ENCODE measurements at regions not wholly inside any gene's neighbourhood (a gene's known extent, or its start where the extent isn't known, plus 50 kb on each side); places are given as distances from the start of the nearest gene placed in this dataset.
"Not testable (repeated sequence)": the region's sequence is repeated elsewhere in the genome, so short reads cannot be mapped to it uniquely, and the experiment has no call there.

DNA sequence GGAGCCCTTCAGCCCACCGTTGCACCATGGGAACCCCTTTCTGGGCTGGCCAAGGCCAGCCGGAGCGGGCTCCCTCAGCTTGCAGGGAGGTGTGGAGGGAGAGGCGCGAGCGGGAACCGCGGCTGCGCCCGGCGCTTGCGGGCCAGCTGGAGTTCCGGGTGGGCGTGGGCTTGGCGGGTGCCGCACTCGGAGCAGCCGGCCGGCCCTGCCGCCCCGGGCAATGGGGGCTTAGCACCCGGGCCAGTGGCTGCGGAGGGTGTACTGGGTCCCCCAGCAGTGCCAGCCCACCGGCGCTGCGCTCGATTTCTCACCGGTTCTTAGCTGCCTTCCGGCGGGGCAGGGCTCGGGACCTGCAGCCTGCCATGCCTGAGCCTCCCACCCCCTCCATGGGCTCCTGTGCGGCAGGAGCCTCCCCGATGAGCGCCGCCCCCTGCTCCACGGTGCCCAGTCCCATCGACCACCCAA is 949.8 kb downstream of the NR2F1-AS1 start:
- SMC1A ChIA-PET (ENCODE audit: uncharacterized antibody, unreplicated experiment); H3K4me3 ChIP-seq; BruUV-seq (replicated peaks); H3K27ac ChIP-seq (ENCODE audit: control insufficient read depth, insufficient read depth); CTCF ChIA-PET; H2AFZ ChIP-seq (ENCODE audit: control insufficient read depth, low read depth, low read length); H4K20me1 ChIP-seq (ENCODE audit: control insufficient read depth, insufficient read depth); FAIRE-seq; intact Hi-C loops (cut with micrococcal nuclease; ENCODE audit: unreplicated experiment); POLR2A ChIA-PET; H3K4me2 ChIP-seq (ENCODE audit: control insufficient read depth, insufficient read depth); in situ Hi-C loops (cut with MboI); H3K9me3 ChIP-seq (replicated peaks; ENCODE audit: control insufficient read depth, insufficient read depth, low read length); RAD21 ChIA-PET (ENCODE audit: unreplicated experiment); H3K36me3 ChIP-seq (ENCODE audit: control insufficient read depth in 2 of 2, insufficient read depth in 2 of 2, low read length in 1 of 2); H3K9ac ChIP-seq (ENCODE audit: control insufficient read depth, insufficient read depth, low read length); H3K4me1 ChIP-seq (ENCODE audit: control insufficient read depth, insufficient read depth, low read length); H3K27me3 ChIP-seq (replicated peaks in 1 of 2; ENCODE audit: control insufficient read depth in 2 of 2, insufficient read depth in 2 of 2, low read length in 1 of 2); ATAC-seq; DNase-seq (ENCODE audit: low read depth, low spot score); H3K79me2 ChIP-seq (ENCODE audit: control insufficient read depth, insufficient read depth, low read length): not testable (repeated sequence)
- 81% methylated on average over 25 of the region's 37 CpGs for WGBS (ENCODE audit: insufficient coverage, insufficient replicate concordance, low lambda C conversion rate, missing lambda C conversion rate)

DNA sequence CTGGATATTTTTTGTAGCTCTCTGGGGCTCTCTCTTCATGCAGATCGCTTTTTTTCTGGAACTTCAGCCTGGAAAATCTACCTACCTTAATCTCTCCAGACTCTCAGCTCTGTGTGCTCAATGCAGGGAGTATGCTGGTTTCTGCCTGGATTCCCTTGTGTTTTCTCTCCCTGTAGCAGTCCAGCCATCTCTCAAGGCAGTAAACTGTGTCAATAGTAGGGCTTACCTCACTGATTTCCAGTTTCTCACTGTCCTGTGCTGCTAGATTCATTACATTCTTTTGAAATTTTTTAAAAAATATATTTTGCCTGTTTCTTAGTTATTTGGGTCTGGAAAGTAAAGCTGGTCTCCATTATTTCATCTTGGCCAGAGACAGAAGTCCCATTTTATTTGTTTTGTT is 951.4 kb downstream of the NR2F1-AS1 start:
- ChIA-PET POLR2A (no interaction called here), RAD21 (ENCODE audit: unreplicated experiment) (no interaction called here), CTCF (interaction anchor here (1.0 kb wide), 1 partner anchor 52 kb away, joined by 3 read pairs; no protein-coding TSS in a partner anchor), SMC1A (ENCODE audit: uncharacterized antibody, unreplicated experiment) (no interaction called here)
- no peak for ATAC-seq
- Histone ChIP-seq H4K20me1 (ENCODE audit: control insufficient read depth, insufficient read depth) (no peaks in the 10 kb centered on the region), H3K4me1 (ENCODE audit: control insufficient read depth, insufficient read depth, low read length) (no peaks in the 10 kb centered on the region), H3K9me3 (replicated peaks; ENCODE audit: control insufficient read depth, insufficient read depth, low read length) (no peaks in the 10 kb centered on the region), H3K4me3 (no peak overlapping the region), H3K4me2 (ENCODE audit: control insufficient read depth, insufficient read depth) (no peak overlapping the region), H3K79me2 (ENCODE audit: control insufficient read depth, insufficient read depth, low read length) (no peaks in the 10 kb centered on the region), H3K9ac (ENCODE audit: control insufficient read depth, insufficient read depth, low read length) (no peak overlapping the region), H3K27ac (ENCODE audit: control insufficient read depth, insufficient read depth) (no peak overlapping the region), H3K36me3 (ENCODE audit: control insufficient read depth in 2 of 2, insufficient read depth in 2 of 2, low read length in 1 of 2) (no peaks in the 10 kb centered on the region), H3K27me3 (replicated peaks in 1 of 2; ENCODE audit: control insufficient read depth in 2 of 2, insufficient read depth in 2 of 2, low read length in 1 of 2) (no peaks in the 10 kb centered on the region), H2AFZ (ENCODE audit: control insufficient read depth, low read depth, low read length) (no peak overlapping the region)
- TF ChIP-seq CHD4 (IDR thresholded peaks at IDR 0.05) (no peak), LARP7 (IDR thresholded peaks at IDR 0.05) (no peak), TCF7 (IDR thresholded peaks at IDR 0.05; ENCODE audit: borderline replicate concordance) (no peak), EP300 (IDR thresholded peaks at IDR 0.05; ENCODE audit: borderline replicate concordance in 1 of 2, control insufficient read depth in 1 of 2, low read depth in 2 of 2, low read length in 2 of 2) (no peak), ZNF207 (IDR thresholded peaks at IDR 0.05; ENCODE audit: borderline replicate concordance) (no peak), CBX3 (IDR thresholded peaks at IDR 0.05; ENCODE audit: borderline replicate concordance, low read depth) (no peak), HDAC6 (IDR thresholded peaks at IDR 0.05; ENCODE audit: unreplicated experiment) (no peak), POU2F2 (IDR thresholded peaks at IDR 0.05; ENCODE audit: borderline replicate concordance, low read depth, low read length) (no peak), SUPT20H (IDR thresholded peaks at IDR 0.05; ENCODE audit: borderline replicate concordance, control insufficient read depth, low read depth, low read length) (no peak), RAD21 (IDR thresholded peaks at IDR 0.05; ENCODE audit: insufficient read depth, low read depth, low read length) (no peak)
- no peak for FAIRE-seq
- no TSS peak for BruUV-seq (replicated peaks)
- 0% methylated on average over 1 of the region's 1 CpG for WGBS (ENCODE audit: insufficient coverage, insufficient replicate concordance, low lambda C conversion rate, missing lambda C conversion rate)
- in situ Hi-C loops (cut with MboI): no loop called here
- no peak for DNase-seq (ENCODE audit: low read depth, low spot score)
- intact Hi-C loops (cut with micrococcal nuclease; ENCODE audit: unreplicated experiment): no loop called here

Data from GM12878 (cell line).